ENCODE measurements at regions not wholly inside any gene's neighbourhood (a gene's known extent, or its start where the extent isn't known, plus 50 kb on each side); places are given as distances from the start of the nearest gene placed in this dataset.

DNA sequence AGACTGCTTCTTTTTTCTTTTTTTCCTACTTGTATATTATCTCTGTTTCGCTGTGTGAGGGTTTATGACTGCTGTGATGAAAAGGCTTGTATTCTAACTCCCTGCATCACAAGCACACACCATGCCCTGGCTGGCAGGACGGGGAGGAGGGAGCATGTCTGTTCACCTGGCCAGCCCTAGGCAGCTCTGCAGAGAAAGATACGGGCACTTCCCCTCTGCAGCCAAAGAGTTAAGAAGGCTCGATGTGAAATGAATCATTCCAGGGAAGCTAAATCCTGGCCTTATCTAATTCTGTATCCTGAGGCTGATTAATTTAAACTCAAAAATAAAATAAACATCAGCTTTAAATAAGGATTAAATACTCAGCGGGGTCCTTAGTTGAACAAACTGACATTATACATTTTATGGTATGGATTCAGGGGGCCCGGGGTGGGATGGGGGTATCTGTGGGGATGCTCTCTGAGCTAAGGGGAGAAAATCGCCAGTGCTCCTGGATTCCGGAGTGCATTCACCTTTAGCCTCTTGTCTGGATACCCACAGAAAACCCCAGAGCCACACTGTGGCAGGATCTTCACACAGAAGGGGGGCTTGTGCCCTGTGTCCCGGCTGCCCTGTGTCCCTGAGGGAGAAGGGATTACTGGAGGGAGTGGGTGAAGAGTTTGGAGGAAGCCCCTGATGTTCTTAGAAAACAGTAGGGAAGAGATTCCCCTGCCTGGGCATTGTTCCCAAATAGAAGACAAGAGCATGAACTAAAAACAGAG is 321.5 kb downstream of the NPHP4 start:
- H3K4me1 ChIP-seq, result no peaks in the 10 kb centered on the region
- no peaks in the 10 kb centered on the region for H3K36me3 ChIP-seq
- Mint-ChIP-seq H3K27ac (no peak overlapping the region), H3K9me3 (peaks cover 35% of the 10 kb centered on the region), H3K36me3 (no peaks in the 10 kb centered on the region), H3K4me1 (no peaks in the 10 kb centered on the region), H3K27me3 (ENCODE audit: insufficient read depth, low read depth) (peaks cover 8% of the 10 kb centered on the region), H3K4me3 (no peak overlapping the region)
- H3K4me3 ChIP-seq, result no peak overlapping the region
- no peaks in the 10 kb centered on the region for H4K20me1 ChIP-seq (ENCODE audit: low read depth)
- DNase-seq (ENCODE audit: low spot score), result no peak
- H3K79me2 ChIP-seq (ENCODE audit: low read depth), result no peaks in the 10 kb centered on the region
- H3K9ac ChIP-seq, result no peak overlapping the region
- no peak overlapping the region for H3K27ac ChIP-seq
- no peak overlapping the region for H3K4me2 ChIP-seq
- no peak overlapping the region for H2AFZ ChIP-seq (replicated peaks)
- TF ChIP-seq EZH2phosphoT487 (IDR thresholded peaks at IDR 0.05), result no peak
- TF ChIP-seq EZH2 (IDR thresholded peaks at IDR 0.05), result no peak
- TF ChIP-seq, protein P1, sequence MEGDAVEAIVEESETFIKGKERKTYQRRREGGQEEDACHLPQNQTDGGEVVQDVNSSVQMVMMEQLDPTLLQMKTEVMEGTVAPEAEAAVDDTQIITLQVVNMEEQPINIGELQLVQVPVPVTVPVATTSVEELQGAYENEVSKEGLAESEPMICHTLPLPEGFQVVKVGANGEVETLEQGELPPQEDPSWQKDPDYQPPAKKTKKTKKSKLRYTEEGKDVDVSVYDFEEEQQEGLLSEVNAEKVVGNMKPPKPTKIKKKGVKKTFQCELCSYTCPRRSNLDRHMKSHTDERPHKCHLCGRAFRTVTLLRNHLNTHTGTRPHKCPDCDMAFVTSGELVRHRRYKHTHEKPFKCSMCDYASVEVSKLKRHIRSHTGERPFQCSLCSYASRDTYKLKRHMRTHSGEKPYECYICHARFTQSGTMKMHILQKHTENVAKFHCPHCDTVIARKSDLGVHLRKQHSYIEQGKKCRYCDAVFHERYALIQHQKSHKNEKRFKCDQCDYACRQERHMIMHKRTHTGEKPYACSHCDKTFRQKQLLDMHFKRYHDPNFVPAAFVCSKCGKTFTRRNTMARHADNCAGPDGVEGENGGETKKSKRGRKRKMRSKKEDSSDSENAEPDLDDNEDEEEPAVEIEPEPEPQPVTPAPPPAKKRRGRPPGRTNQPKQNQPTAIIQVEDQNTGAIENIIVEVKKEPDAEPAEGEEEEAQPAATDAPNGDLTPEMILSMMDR (IDR thresholded peaks at IDR 0.05), result no peak
- no peaks in the 10 kb centered on the region for H3K27me3 ChIP-seq
- no peaks in the 10 kb centered on the region for H3F3A ChIP-seq (ENCODE audit: low read depth)
- H3K9me3 ChIP-seq (ENCODE audit: low read depth), result no peaks in the 10 kb centered on the region

- Histone ChIP-seq H2AFZ (replicated peaks) (no peak overlapping the region), H3F3A (ENCODE audit: low read depth) (no peaks in the 10 kb centered on the region), H3K79me2 (ENCODE audit: low read depth) (no peaks in the 10 kb centered on the region), H3K27me3 (no peaks in the 10 kb centered on the region), H4K20me1 (ENCODE audit: low read depth) (no peaks in the 10 kb centered on the region), H3K9ac (no peak overlapping the region), H3K36me3 (no peaks in the 10 kb centered on the region), H3K9me3 (ENCODE audit: low read depth) (no peaks in the 10 kb centered on the region), H3K4me3 (no peak overlapping the region), H3K4me1 (no peaks in the 10 kb centered on the region), H3K4me2 (no peak overlapping the region), H3K27ac (no peak overlapping the region)
- peaks cover 21% of the 10 kb centered on the region for H3K9me3 Mint-ChIP-seq
- DNase-seq (ENCODE audit: low spot score), result no peak
- TF ChIP-seq EZH2 (IDR thresholded peaks at IDR 0.05) (no peak), EZH2phosphoT487 (IDR thresholded peaks at IDR 0.05) (no peak)
- TF ChIP-seq, protein P1 (IDR thresholded peaks at IDR 0.05), result no peak
- peaks cover 5% of the 10 kb centered on the region for H3K4me1 Mint-ChIP-seq
- H3K4me3 Mint-ChIP-seq, result no peak overlapping the region
- peaks cover 8% of the 10 kb centered on the region for H3K27me3 Mint-ChIP-seq (ENCODE audit: insufficient read depth, low read depth)
- no peaks in the 10 kb centered on the region for H3K36me3 Mint-ChIP-seq
- H3K27ac Mint-ChIP-seq, result peak overlapping the region; percentile 4
Observed at GRCh38 chr1:5667513-5668325, 324.5 kb downstream of the NPHP4 start.

DNA sequence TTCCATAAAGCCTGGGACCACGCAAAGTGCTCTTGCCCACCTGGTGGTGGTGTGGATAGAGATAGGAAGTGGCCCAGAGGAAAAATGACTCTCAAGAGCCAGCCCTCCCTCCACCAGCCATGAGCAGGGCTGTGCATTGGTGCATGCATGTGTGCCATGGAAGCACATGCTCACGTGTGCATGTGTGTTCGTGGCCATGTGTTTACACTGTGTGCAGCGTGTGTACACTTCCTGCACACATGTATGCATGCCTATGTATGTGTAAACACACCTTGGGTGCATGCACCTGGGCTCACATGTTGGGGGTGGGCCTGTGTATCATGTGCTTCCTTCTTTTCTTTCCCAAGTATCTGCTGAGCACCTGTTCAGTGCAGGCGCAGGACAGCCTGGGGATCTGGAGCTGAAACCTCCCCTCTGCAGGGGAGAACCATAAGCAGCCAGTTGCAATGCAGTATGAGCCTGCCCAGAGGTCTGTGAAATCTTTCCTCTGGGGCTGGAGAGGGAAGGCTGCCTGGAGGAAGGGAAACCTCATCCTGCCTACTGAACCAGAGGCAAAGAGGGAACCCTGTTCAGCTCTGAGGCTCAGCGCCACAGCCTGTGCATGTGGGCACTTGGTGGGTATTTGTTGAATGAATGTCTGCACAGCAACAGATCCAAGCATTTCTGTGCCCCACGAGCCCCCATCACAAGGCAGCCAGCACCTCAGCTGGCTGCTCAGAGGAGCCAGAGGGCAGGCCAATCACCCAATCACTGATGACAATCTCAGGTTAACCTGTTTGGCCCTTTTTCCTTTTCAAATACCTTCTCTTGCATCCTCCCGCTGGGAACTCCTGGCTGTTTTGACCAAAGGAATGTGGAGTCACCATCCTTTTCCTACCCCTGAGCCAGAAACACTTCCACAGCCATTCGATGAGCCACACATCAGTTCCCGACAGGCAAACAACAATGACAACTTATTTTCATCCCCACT is 327.0 kb downstream of the NPHP4 start:
- Mint-ChIP-seq H3K36me3 (no peaks in the 10 kb centered on the region), H3K27me3 (ENCODE audit: insufficient read depth, low read depth) (peaks cover 3% of the 10 kb centered on the region), H3K9me3 (peaks cover 15% of the 10 kb centered on the region), H3K4me1 (peaks cover 7% of the 10 kb centered on the region), H3K4me3 (no peak overlapping the region), H3K27ac (no peak overlapping the region)
- Histone ChIP-seq H3K79me2 (ENCODE audit: low read depth) (no peaks in the 10 kb centered on the region), H3K4me2 (no peak overlapping the region), H3K36me3 (no peaks in the 10 kb centered on the region), H4K20me1 (ENCODE audit: low read depth) (no peaks in the 10 kb centered on the region), H3K4me3 (no peak overlapping the region), H3F3A (ENCODE audit: low read depth) (no peaks in the 10 kb centered on the region), H3K27ac (no peak overlapping the region), H3K4me1 (no peaks in the 10 kb centered on the region), H3K9me3 (ENCODE audit: low read depth) (no peaks in the 10 kb centered on the region), H3K9ac (no peak overlapping the region), H3K27me3 (no peaks in the 10 kb centered on the region), H2AFZ (replicated peaks) (no peak overlapping the region)
- DNase-seq (ENCODE audit: low spot score), result no peak
- TF ChIP-seq, protein P1 (IDR thresholded peaks at IDR 0.05), result no peak
- TF ChIP-seq EZH2phosphoT487 (IDR thresholded peaks at IDR 0.05) (no peak), EZH2 (IDR thresholded peaks at IDR 0.05) (no peak)

Measured in neural progenitor cell (in vitro differentiated cells).